GM19023 (cell line): ENCODE measurements at regions not wholly inside any gene's neighbourhood (a gene's known extent, or its start where the extent isn't known, plus 50 kb on each side); places are given as distances from the start of the nearest gene placed in this dataset.

Source experiments
- ATAC-seq: cut with Tn5 transposase; IDR thresholded peaks from one replicate; pipeline ENCODE4 v1.9.1; 2021; ENCODE audit warnings: mild to moderate bottlenecking, moderate library complexity; ENCODE audit not compliant: unreplicated experiment

DNA sequence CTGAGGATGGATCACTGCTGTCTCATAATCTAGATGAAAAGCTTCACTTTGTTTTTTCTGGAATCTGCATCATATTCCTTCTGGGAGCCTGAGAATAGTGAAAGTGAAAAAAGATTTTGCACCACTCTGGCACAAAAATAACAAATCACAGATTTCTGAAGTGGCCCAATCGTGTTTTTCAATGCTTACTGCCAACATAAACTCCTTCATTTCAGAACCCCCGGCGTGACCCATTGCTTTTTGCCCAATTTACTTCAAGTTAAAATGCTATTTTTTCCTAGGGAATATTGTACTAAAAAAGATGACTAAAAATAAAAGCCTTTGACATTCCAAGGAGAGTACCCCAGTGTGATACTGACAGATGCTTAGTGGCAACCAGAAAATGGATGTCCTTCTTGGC is 53.7 kb upstream of the ANK3 start:
- ATAC-seq = no peak

DNA sequence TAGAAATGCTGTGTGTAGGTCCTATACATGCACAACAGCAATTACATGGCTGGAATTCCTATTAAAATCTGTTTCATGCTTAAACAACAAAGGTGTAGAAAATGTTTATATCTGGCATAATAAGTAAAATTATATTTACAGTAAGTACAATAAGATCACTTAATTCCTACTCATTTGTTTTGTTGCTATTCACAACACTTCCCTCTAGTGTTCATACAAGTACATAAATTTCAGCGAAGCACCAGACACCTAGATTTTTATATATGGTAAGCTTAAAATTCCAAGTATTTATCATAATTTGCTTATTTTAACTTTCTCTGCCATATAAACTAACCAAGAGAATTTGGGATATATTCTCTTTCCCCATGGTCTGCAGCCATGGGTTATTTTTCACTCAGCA is 51.8 kb upstream of the ANK3 start:
- ATAC-seq = no peak

DNA sequence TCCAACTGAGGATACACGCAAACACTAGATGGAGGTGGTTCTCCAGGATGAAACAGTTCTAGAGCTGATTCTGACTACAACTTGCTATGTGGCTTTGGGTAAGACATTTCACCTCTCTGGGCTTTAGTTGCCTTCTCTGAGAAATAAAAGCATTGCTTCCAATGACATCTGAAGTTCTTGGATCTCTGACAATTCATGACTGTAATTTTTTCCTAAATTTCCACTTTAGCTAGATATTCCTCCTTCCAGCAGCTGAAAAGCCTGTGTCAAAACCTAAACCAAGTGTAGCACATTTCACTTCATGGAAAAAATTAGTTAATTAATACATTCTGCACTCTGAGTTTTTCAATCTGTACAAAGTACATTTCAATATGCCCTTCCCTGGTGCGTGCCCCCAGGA is 50.0 kb upstream of the ANK3 start:
- no peak for ATAC-seq
